Activated T-cell treated with anti-CD3 and anti-CD28 coated beads for 4 hours (primary cell): ENCODE measurements at regions not wholly inside any gene's neighbourhood (a gene's known extent, or its start where the extent isn't known, plus 50 kb on each side); places are given as distances from the start of the nearest gene placed in this dataset.
A peak's percentile ranks its signal among the peaks of the same experiment; 100 is the strongest.

Source experiments
- DNase-seq: peaks from one replicate; pipeline ENCODE4 v3.0.0-alpha.2; 2020

- no peak for DNase-seq
These were observed 68.1 kb downstream of the TEKT4 start for GRCh38 chr2:94939349-94939748.

- DNase-seq = no peak
These were observed 76.1 kb downstream of the TEKT4 start for GRCh38 chr2:94947097-94948016.

- DNase-seq = no peak
These were observed 69.8 kb upstream of the MAL start for GRCh38 chr2:94955702-94956101.

GRCh38 chr2:94956797-94957391 is 68.6 kb upstream of the MAL start:
- peak; percentile 21 for DNase-seq

GRCh38 chr2:94958245-94958644 is 67.3 kb upstream of the MAL start:
- no peak for DNase-seq

GRCh38 chr2:94960266-94960665 is 65.2 kb upstream of the MAL start:
- no peak for DNase-seq

- no peak for DNase-seq
These were observed 64.8 kb upstream of the MAL start for GRCh38 chr2:94960751-94961150.

GRCh38 chr2:94964193-94964592 is 61.3 kb upstream of the MAL start:
- no peak for DNase-seq

GRCh38 chr2:94966689-94967088 is 58.8 kb upstream of the MAL start:
- no peak for DNase-seq

GRCh38 chr2:94970353-94970752 is 55.2 kb upstream of the MAL start:
- no peak for DNase-seq
